Thymus (tissue), 11 donors: ENCODE measurements at regions not wholly inside any gene's neighbourhood (a gene's known extent, or its start where the extent isn't known, plus 50 kb on each side); places are given as distances from the start of the nearest gene placed in this dataset.
"Not testable (repeated sequence)": the region's sequence is repeated elsewhere in the genome, so short reads cannot be mapped to it uniquely, and the experiment has no call there.

Experiments used
- DNase-seq, 9 donors: peaks; one replicate each; pipeline ENCODE4 v3.0.0-alpha.2; 2013; ENCODE audit warnings: low spot score in 9 of 9, low read depth in 6 of 9, missing footprints in 1 of 9
- H3K27ac ChIP-seq, 2 donors: one replicate each; pipeline ENCODE4 v1.5.1; 2013; ENCODE audit warnings: control low read depth in 1 of 2, low read depth in 1 of 2, low read length in 1 of 2, mild to moderate bottlenecking in 1 of 2, moderate library complexity in 1 of 2
- H3K27me3 ChIP-seq, 2 donors: one replicate each; pipeline ENCODE4 v1.5.1; 2013; ENCODE audit warnings: low read length in 1 of 2; ENCODE audit not compliant: control insufficient read depth in 2 of 2, insufficient read depth in 1 of 2
- H3K36me3 ChIP-seq, 2 donors: one replicate each; pipeline ENCODE4 v1.5.1; 2013; ENCODE audit warnings: low read length in 1 of 2, mild to moderate bottlenecking in 1 of 2, moderate library complexity in 1 of 2; ENCODE audit not compliant: control insufficient read depth in 2 of 2, insufficient read depth in 2 of 2
- H3K4me1 ChIP-seq, 2 donors: one replicate each; pipeline ENCODE4 v1.5.1; 2013; ENCODE audit warnings: low read length in 2 of 2; ENCODE audit not compliant: control insufficient read depth in 2 of 2, insufficient read depth in 2 of 2
- H3K4me3 ChIP-seq, 2 donors: one replicate each; pipeline ENCODE4 v1.5.1; 2013; ENCODE audit warnings: low read length in 2 of 2, control low read depth in 1 of 2, mild to moderate bottlenecking in 1 of 2
- H3K9me3 ChIP-seq, 2 donors: one replicate each; pipeline ENCODE4 v1.5.1; 2013; ENCODE audit warnings: low read length in 1 of 2, mild to moderate bottlenecking in 1 of 2; ENCODE audit not compliant: control insufficient read depth in 2 of 2, insufficient read depth in 1 of 2
- whole genome bisulfite sequencing: extraction: QIAGEN DNeasy Blood & Tissue Kit; methylation state at CpG from one replicate; pipeline ENCODE4 v1.1.7; 2013; 5-methylcytosine and 5-hydroxymethylcytosine counted together
- donor health status: healthy.

- 96% methylated on average over 2 of the region's 2 CpGs for WGBS
- not testable (repeated sequence) for H3K36me3 ChIP-seq, H3K4me3 ChIP-seq, H3K4me1 ChIP-seq, H3K9me3 ChIP-seq, H3K27ac ChIP-seq, DNase-seq, H3K27me3 ChIP-seq
Observed at GRCh38 chr2:87428452-87429130, 319.3 kb upstream of the PLGLB2 start.

- WGBS: 90% methylated on average over 9 of the region's 9 CpGs
Observed at GRCh38 chr2:87429206-87429930, 318.5 kb upstream of the PLGLB2 start.

GRCh38 chr2:87429931-87430275, 318.0 kb upstream of the PLGLB2 start:
- H3K4me3 ChIP-seq, DNase-seq, H3K36me3 ChIP-seq, H3K9me3 ChIP-seq, H3K27ac ChIP-seq, H3K27me3 ChIP-seq, H3K4me1 ChIP-seq: not testable (repeated sequence)
- WGBS: 83% methylated on average over 3 of the region's 4 CpGs

More at GRCh38 chr2:87429206-87429930, 318.5 kb upstream of the PLGLB2 start:
- not testable (repeated sequence) for H3K27me3 ChIP-seq, H3K4me3 ChIP-seq, H3K27ac ChIP-seq, H3K36me3 ChIP-seq, H3K4me1 ChIP-seq, DNase-seq, H3K9me3 ChIP-seq

GRCh38 chr2:87431051-87431450, 316.8 kb upstream of the PLGLB2 start:
- WGBS: no CpG with 5 or more reads among the region's 2 CpGs
- H3K27ac ChIP-seq, H3K36me3 ChIP-seq, H3K4me3 ChIP-seq, DNase-seq, H3K9me3 ChIP-seq, H3K4me1 ChIP-seq, H3K27me3 ChIP-seq: not testable (repeated sequence)

- WGBS: 89% methylated on average over 1 of the region's 2 CpGs
- H3K4me3 ChIP-seq, H3K36me3 ChIP-seq, DNase-seq, H3K27ac ChIP-seq, H3K9me3 ChIP-seq, H3K4me1 ChIP-seq, H3K27me3 ChIP-seq: not testable (repeated sequence)
Observed at GRCh38 chr2:87432711-87433453, 315.0 kb upstream of the PLGLB2 start.

- not testable (repeated sequence) for H3K4me1 ChIP-seq, H3K36me3 ChIP-seq, DNase-seq, H3K4me3 ChIP-seq, H3K9me3 ChIP-seq, H3K27ac ChIP-seq, H3K27me3 ChIP-seq
- WGBS: 98% methylated on average over 3 of the region's 4 CpGs
Observed at GRCh38 chr2:87436007-87436406, 311.9 kb upstream of the PLGLB2 start.

- not testable (repeated sequence) for H3K4me1 ChIP-seq, H3K4me3 ChIP-seq, H3K27ac ChIP-seq, H3K36me3 ChIP-seq, DNase-seq, H3K27me3 ChIP-seq, H3K9me3 ChIP-seq
- 92% methylated on average over 3 of the region's 4 CpGs for WGBS
Observed at GRCh38 chr2:87437701-87438260, 310.1 kb upstream of the PLGLB2 start.

GRCh38 chr2:87438780-87439454, 309.0 kb upstream of the PLGLB2 start:
- H3K27me3 ChIP-seq, H3K9me3 ChIP-seq, H3K4me3 ChIP-seq, DNase-seq, H3K36me3 ChIP-seq, H3K27ac ChIP-seq, H3K4me1 ChIP-seq: not testable (repeated sequence)
- 70% methylated on average over 6 of the region's 6 CpGs for WGBS
